B cell (primary cell): ENCODE measurements at regions not wholly inside any gene's neighbourhood (a gene's known extent, or its start where the extent isn't known, plus 50 kb on each side); places are given as distances from the start of the nearest gene placed in this dataset.

Experiments used
- CTCF ChIP-seq: fragments of 200-600 bp; IDR thresholded peaks from one replicate; pipeline ENCODE4 v1.8.0; 2022; ENCODE audit warnings: antibody characterized with exemption, mild to moderate bottlenecking
- EZH2 ChIP-seq: IDR thresholded peaks from 2 replicates; pipeline ENCODE4 v1.6.1; 2012; ENCODE audit warnings: borderline replicate concordance, low read depth, mild to moderate bottlenecking, moderate library complexity, low read length; ENCODE audit not compliant: insufficient read depth, poor library complexity, severe bottlenecking

- no peak for TF ChIP-seq CTCF
- no peak for TF ChIP-seq EZH2
These were observed 1090.7 kb upstream of the MIR17HG start for GRCh38 chr13:90256746-90257145.
